Right ventricle myocardium superior (tissue), 1 donor: ENCODE measurements at regions not wholly inside any gene's neighbourhood (a gene's known extent, or its start where the extent isn't known, plus 50 kb on each side); places are given as distances from the start of the nearest gene placed in this dataset.

ENCODE experiments used
- ATAC-seq: fragments of 200-7000 bp; cut with Tn5 transposase; one replicate; pipeline ENCODE4 v1.9.1; 2020; ENCODE audit warnings: mild to moderate bottlenecking; ENCODE audit not compliant: poor library complexity
- DNase-seq: peaks from one replicate; pipeline ENCODE4 v3.0.0-alpha.2; 2020
- intact Hi-C: fragments of 100-400 bp; cut with DNase I; formaldehyde crosslinking; loops from one replicate; pipeline ENCODE4 v1.11.2; 2022
- donor health status: DM: no; HTN: yes; CAD: no; lungs with severe emphysema.

- intact Hi-C loops: no loop called here
- ATAC-seq: no peak
- DNase-seq: no peak
These were observed 523.6 kb upstream of the DAB1 start for GRCh38 chr1:57947471-57947870.

DNA sequence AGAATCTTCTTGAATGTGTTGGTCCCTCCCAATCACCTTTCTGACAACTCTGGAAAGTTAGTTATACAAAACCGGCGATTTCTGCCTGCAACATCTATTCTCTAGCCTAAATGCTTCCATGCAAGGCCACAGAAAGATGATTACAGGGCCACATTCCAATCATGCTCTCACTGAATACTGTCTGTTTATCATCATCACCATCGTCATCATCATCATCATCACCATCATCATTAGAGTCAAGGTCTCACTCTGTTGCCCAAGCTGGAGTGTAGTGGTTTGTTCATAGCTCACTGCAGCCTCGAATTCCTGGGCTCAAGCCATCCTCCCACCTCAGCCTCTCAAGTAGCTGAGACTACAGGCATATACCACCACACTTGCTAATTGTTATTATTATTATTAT lies 521.2 kb upstream of the DAB1 start:
- intact Hi-C loops: no loop called here
- no peak for DNase-seq
- no peak for ATAC-seq

GRCh38 chr1:57943365-57943764 lies 519.5 kb upstream of the DAB1 start:
- intact Hi-C loops: no loop called here
- no peak for ATAC-seq
- no peak for DNase-seq

GRCh38 chr1:57934745-57935144 lies 510.9 kb upstream of the DAB1 start:
- DNase-seq: no peak
- intact Hi-C loops: no loop called here
- no peak for ATAC-seq

DNA sequence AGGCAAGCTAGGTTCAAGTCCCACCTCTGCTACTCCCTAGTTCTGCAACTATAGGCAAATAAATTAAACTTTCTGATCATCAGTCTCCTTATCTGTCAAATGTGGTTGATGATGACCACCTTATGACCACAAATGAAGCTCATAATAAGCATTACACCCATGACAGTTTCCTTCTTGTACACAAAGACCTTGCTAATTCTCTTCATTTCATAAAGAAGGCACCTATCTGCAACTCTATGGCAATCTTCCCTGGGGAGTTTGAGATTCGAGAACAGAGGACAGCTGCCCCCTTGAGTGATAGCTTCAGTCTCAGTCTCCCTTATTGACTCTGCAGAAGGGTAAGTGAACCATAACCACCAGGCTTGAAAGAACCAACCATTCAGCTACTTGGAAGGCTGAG lies 503.1 kb upstream of the DAB1 start:
- ATAC-seq: no peak
- no peak for DNase-seq
- intact Hi-C loops: no loop called here

GRCh38 chr1:57926025-57926552 lies 502.2 kb upstream of the DAB1 start:
- intact Hi-C loops: no loop called here
- no peak for ATAC-seq
- DNase-seq: no peak

DNA sequence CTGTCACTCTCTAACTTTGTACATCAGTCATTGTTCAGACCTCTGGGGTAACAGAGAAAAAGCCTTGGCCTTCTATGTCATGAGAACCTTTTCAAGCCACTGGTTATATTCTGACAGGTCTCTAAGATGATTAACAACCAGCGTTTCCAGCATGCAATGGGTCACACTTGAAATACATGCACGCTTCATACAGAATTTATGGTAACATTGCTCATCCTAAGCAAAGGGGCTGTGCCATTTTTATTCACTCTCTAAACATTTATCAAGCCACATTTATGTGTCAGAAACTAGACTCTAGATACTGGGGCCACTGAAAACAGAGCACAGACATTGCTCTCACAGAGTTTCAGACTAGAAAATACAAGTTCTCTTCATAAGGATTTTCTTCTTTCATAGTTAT lies 501.4 kb upstream of the DAB1 start:
- intact Hi-C loops: no loop called here
- DNase-seq: no peak
- ATAC-seq: no peak

GRCh38 chr1:57922130-57922529 lies 498.3 kb upstream of the DAB1 start:
- ATAC-seq: no peak
- no peak for DNase-seq
- intact Hi-C loops: no loop called here

GRCh38 chr1:57916041-57916440 lies 492.2 kb upstream of the DAB1 start:
- intact Hi-C loops: no loop called here
- no peak for ATAC-seq
- no peak for DNase-seq

GRCh38 chr1:57911427-57911826 lies 487.6 kb upstream of the DAB1 start:
- DNase-seq: no peak
- no peak for ATAC-seq
- intact Hi-C loops: no loop called here

GRCh38 chr1:57910782-57911181 lies 486.9 kb upstream of the DAB1 start:
- intact Hi-C loops: no loop called here
- no peak for ATAC-seq
- no peak for DNase-seq

GRCh38 chr1:57910305-57910704 lies 486.4 kb upstream of the DAB1 start:
- intact Hi-C loops: no loop called here
- peak; percentile 20 for ATAC-seq
- no peak for DNase-seq

DNA sequence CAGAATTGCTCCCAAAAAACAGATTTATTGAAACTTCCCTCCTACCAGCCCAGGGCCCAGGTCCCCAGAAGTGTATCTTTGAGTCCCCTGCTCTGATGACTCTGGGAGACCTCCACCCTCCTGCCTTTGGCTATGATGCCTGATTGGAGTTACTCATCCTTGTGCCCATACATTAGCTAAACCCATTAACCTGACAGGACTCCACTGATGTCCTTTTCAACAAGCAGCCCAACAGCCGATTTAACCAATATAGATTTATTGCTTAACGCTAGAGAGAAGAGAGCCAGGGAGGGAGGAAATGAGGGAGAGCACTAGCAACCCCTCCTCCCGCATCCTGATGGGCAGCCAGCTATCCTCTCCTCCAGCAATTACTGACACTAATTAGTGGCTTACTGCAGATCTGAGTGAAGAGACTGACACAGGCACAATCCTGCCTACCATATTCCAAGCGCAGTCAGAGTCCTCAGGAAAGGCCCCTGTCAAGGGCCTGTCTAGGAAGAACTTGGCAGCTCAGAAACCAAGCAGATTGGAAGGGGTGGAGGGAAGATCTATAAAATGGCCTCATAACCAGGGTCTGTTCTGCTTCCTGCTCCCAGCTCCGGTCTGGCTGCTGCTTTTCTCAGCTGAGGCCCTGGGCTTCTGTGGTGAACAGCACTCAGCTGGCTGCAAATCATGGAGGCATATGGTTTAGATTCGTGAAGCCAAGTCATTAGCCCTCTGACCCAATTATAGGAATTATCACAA lies 484.5 kb upstream of the DAB1 start:
- no peak for DNase-seq
- no peak for ATAC-seq
- intact Hi-C loops: no loop called here

- no peak for ATAC-seq
These were observed 477.5 kb upstream of the DAB1 start for GRCh38 chr1:57901208-57901919.

GRCh38 chr1:57898531-57898930 lies 474.7 kb upstream of the DAB1 start:
- DNase-seq: no peak
- no peak for ATAC-seq
- intact Hi-C loops: no loop called here

More at GRCh38 chr1:57901208-57901919, 477.5 kb upstream of the DAB1 start:
- DNase-seq: no peak
- intact Hi-C loops: no loop called here

GRCh38 chr1:57897581-57897980 lies 473.7 kb upstream of the DAB1 start:
- no peak for ATAC-seq
- no peak for DNase-seq
- intact Hi-C loops: no loop called here

GRCh38 chr1:57894315-57894714 lies 470.5 kb upstream of the DAB1 start:
- ATAC-seq: no peak
- no peak for DNase-seq
- intact Hi-C loops: no loop called here

- no peak for DNase-seq
- intact Hi-C loops: no loop called here
- no peak for ATAC-seq
These were observed 465.9 kb upstream of the DAB1 start for GRCh38 chr1:57889676-57890320.

- no peak for DNase-seq
- no peak for ATAC-seq
- intact Hi-C loops: no loop called here
These were observed 464.2 kb upstream of the DAB1 start for GRCh38 chr1:57887964-57888491.

DNA sequence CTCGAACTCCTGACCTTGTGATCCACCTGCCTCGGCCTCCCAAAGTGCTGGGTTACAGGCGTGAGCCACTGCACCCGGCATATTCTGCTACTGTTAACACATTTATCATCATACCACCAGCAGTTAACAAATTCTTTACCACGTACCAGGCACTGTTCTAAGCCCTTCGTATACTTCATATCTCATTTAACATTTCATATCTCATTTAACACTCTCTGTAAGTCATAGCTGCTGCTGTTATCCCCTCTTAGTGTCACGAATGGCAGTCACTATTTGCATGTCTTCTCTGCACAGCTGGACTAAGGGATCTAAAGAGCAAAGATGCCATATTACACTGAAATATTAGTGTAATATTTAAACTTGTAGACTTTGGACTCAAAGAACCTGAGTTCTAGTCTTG lies 462.5 kb upstream of the DAB1 start:
- no peak for DNase-seq
- no peak for ATAC-seq
- intact Hi-C loops: no loop called here
